B cell (primary cell): ENCODE measurements at regions not wholly inside any gene's neighbourhood (a gene's known extent, or its start where the extent isn't known, plus 50 kb on each side); places are given as distances from the start of the nearest gene placed in this dataset.

Experiments
- ATAC-seq: fragments of 200-7000 bp; cut with Tn5 transposase; one replicate; pipeline ENCODE4 v1.10.0; 2021; ENCODE audit warnings: low read depth, mild to moderate bottlenecking, moderate number of reproducible peaks, moderate library complexity
- CTCF ChIA-PET: fragments of 350-600 bp; sonication (Branson Sonifier 250); formaldehyde crosslinking; loops from one replicate; lab custom pipeline; 2021; ENCODE audit warnings: antibody characterized with exemption, inconsistent platforms; lab: Charles Lee
- POLR2A ChIA-PET: fragments of 350-600 bp; sonication (Branson Sonifier 250); formaldehyde crosslinking; loops from one replicate; lab custom pipeline; 2021; ENCODE audit warnings: antibody characterized with exemption; lab: Charles Lee
- DNase-seq: peaks from one replicate; pipeline ENCODE4 v3.0.0; 2013
- H2AFZ ChIP-seq: 2 replicates; pipeline ENCODE4 v1.6.1; 2012; ENCODE audit warnings: mild to moderate bottlenecking, low read depth, low read length; ENCODE audit not compliant: insufficient read depth, poor library complexity, severe bottlenecking
- H3K27ac ChIP-seq, 2 donors: 1 replicate in 1 of 2; 2 replicates in 1 of 2; pipeline ENCODE4 v1.5.1; 2012 to 2013; ENCODE audit warnings: low read length in 2 of 2, mild to moderate bottlenecking in 2 of 2, moderate library complexity in 1 of 2
- H3K27me3 ChIP-seq, 4 experiments: fragments of 200-600 bp in 1 of 4; sonication (generic) in 1 of 4; replicated peaks in 1 of 4; 1 replicate in 2 of 4; 2 replicates in 2 of 4; pipeline versions ENCODE4 v1.6.1 to v1.7.0; 2013 to 2016; ENCODE audit warnings: low read length in 3 of 4, mild to moderate bottlenecking in 2 of 4, mixed read lengths in 1 of 4, moderate library complexity in 1 of 4; ENCODE audit not compliant: insufficient read depth in 4 of 4, control insufficient read depth in 3 of 4; ENCODE audit errors: control extremely low read depth in 1 of 4
- H3K36me3 ChIP-seq, 2 experiments: replicated peaks in 1 of 2; 1 replicate in 1 of 2; 2 replicates in 1 of 2; pipeline versions ENCODE4 v1.6.1 to v1.7.1; 2013; ENCODE audit warnings: low read length in 1 of 2; ENCODE audit not compliant: insufficient read depth in 2 of 2, control insufficient read depth in 1 of 2; ENCODE audit errors: control extremely low read depth in 1 of 2, extremely low read depth in 1 of 2
- H3K4me1 ChIP-seq, 2 donors: fragments of 200-600 bp in 1 of 2; sonication (generic) in 1 of 2; 1 replicate in 1 of 2; 2 replicates in 1 of 2; pipeline versions ENCODE4 v1.5.1 to v1.6.1; 2013 to 2017; ENCODE audit warnings: low read length in 2 of 2; ENCODE audit not compliant: control insufficient read depth in 2 of 2, insufficient read depth in 2 of 2
- H3K4me2 ChIP-seq: replicated peaks from 2 replicates; pipeline ENCODE3; 2012; ENCODE audit warnings: mild to moderate bottlenecking, low read depth, low read length; ENCODE audit not compliant: poor library complexity, severe bottlenecking
- H3K4me3 ChIP-seq, 5 experiments: fragments of 200-600 bp in 1 of 5; sonication (generic) in 1 of 5; 1 replicate in 3 of 5; 2 replicates in 2 of 5; pipeline versions ENCODE4 v1.5.1 to v1.7.0; 2011 to 2016; ENCODE audit warnings: low read length in 4 of 5, mild to moderate bottlenecking in 4 of 5, low read depth in 2 of 5, control low read depth in 1 of 5, moderate library complexity in 1 of 5; ENCODE audit not compliant: insufficient read depth in 1 of 5; ENCODE audit errors: control extremely low read depth in 1 of 5, extremely low read depth in 1 of 5
- H3K79me2 ChIP-seq: fragments of 200-600 bp; sonication (generic); one replicate; pipeline ENCODE4 v1.6.0; 2016; ENCODE audit warnings: low read length; ENCODE audit not compliant: control insufficient read depth, insufficient read depth
- H3K9ac ChIP-seq: fragments of 200-600 bp; sonication (generic); 2 replicates; pipeline ENCODE4 v1.6.1; 2017; ENCODE audit warnings: mild to moderate bottlenecking, low read length, moderate library complexity
- H3K9me3 ChIP-seq, 3 donors: one replicate each; pipeline versions ENCODE4 v1.6.1 to v1.7.1; 2013; ENCODE audit warnings: low read length in 2 of 3; ENCODE audit not compliant: control insufficient read depth in 2 of 3, insufficient read depth in 1 of 3; ENCODE audit errors: control extremely low read depth in 1 of 3
- H4K20me1 ChIP-seq: 2 replicates; pipeline ENCODE4 v1.6.0; 2012; ENCODE audit warnings: mild to moderate bottlenecking, low read length; ENCODE audit not compliant: insufficient read depth, control insufficient read depth, poor library complexity, severe bottlenecking
- H3K27ac Mint-ChIP-seq: one replicate; pipeline ENCODE4 v1.8.0; 2021; ENCODE audit warnings: mixed read lengths
- H3K27me3 Mint-ChIP-seq: one replicate; pipeline ENCODE4 v1.8.0; 2021; ENCODE audit warnings: mixed read lengths
- H3K4me1 Mint-ChIP-seq: one replicate; pipeline ENCODE4 v1.8.0; 2021; ENCODE audit warnings: mixed read lengths
- H3K4me3 Mint-ChIP-seq: one replicate; pipeline ENCODE4 v1.8.0; 2021; ENCODE audit warnings: mixed read lengths
- H3K9me3 Mint-ChIP-seq: one replicate; pipeline ENCODE4 v1.8.0; 2022; ENCODE audit warnings: mixed read lengths; ENCODE audit not compliant: insufficient read depth
- EZH2 ChIP-seq: IDR thresholded peaks from 2 replicates; pipeline ENCODE4 v1.6.1; 2012; ENCODE audit warnings: borderline replicate concordance, low read depth, mild to moderate bottlenecking, moderate library complexity, low read length; ENCODE audit not compliant: insufficient read depth, poor library complexity, severe bottlenecking
- WGBS: methylation state at CpG from one replicate; pipeline ENCODE4 v1.1.5; 2013; ENCODE audit warnings: missing lambda C conversion rate; ENCODE audit not compliant: insufficient coverage; 5-methylcytosine and 5-hydroxymethylcytosine counted together
- intact Hi-C: fragments of 100-400 bp; cut with micrococcal nuclease; formaldehyde crosslinking; loops from one replicate; pipeline ENCODE4 v1.10.0; 2022
- TF ChIP-seq, protein P1 (sequence below): fragments of 200-600 bp; IDR thresholded peaks from one replicate; pipeline ENCODE4 v1.8.0; 2022; ENCODE audit warnings: antibody characterized with exemption, mild to moderate bottlenecking

GRCh38 chr1:191595170-191595569, 563.1 kb upstream of the RGS18 start:
- CTCF ChIA-PET = no interaction called here
- no peak for DNase-seq
- TF ChIP-seq EZH2 = no peak
- TF ChIP-seq, protein P1, sequence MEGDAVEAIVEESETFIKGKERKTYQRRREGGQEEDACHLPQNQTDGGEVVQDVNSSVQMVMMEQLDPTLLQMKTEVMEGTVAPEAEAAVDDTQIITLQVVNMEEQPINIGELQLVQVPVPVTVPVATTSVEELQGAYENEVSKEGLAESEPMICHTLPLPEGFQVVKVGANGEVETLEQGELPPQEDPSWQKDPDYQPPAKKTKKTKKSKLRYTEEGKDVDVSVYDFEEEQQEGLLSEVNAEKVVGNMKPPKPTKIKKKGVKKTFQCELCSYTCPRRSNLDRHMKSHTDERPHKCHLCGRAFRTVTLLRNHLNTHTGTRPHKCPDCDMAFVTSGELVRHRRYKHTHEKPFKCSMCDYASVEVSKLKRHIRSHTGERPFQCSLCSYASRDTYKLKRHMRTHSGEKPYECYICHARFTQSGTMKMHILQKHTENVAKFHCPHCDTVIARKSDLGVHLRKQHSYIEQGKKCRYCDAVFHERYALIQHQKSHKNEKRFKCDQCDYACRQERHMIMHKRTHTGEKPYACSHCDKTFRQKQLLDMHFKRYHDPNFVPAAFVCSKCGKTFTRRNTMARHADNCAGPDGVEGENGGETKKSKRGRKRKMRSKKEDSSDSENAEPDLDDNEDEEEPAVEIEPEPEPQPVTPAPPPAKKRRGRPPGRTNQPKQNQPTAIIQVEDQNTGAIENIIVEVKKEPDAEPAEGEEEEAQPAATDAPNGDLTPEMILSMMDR = no peak
- Histone ChIP-seq H2AFZ (no peak overlapping the region), H3K4me3 (no peak overlapping the region), H3K4me2 (no peak overlapping the region), H3K79me2 (no peaks in the 10 kb centered on the region), H3K27ac (no peak overlapping the region), H3K9me3 (peaks cover 0 to 16% (median 1%) of the 10 kb centered on the region in 3 donors), H3K27me3 (no peaks in the 10 kb centered on the region), H3K4me1 (no peaks in the 10 kb centered on the region), H3K36me3 (no peaks in the 10 kb centered on the region), H4K20me1 (no peaks in the 10 kb centered on the region), H3K9ac (no peak overlapping the region)
- POLR2A ChIA-PET = no interaction called here
- ATAC-seq = no peak
- WGBS = 87% methylated on average over 3 of the region's 3 CpGs
- H3K4me3 Mint-ChIP-seq = no peak overlapping the region
- no peak overlapping the region for H3K27ac Mint-ChIP-seq
- intact Hi-C loops = no loop called here
- no peaks in the 10 kb centered on the region for H3K4me1 Mint-ChIP-seq
- peaks cover 2% of the 10 kb centered on the region for H3K9me3 Mint-ChIP-seq
- no peaks in the 10 kb centered on the region for H3K27me3 Mint-ChIP-seq

DNA sequence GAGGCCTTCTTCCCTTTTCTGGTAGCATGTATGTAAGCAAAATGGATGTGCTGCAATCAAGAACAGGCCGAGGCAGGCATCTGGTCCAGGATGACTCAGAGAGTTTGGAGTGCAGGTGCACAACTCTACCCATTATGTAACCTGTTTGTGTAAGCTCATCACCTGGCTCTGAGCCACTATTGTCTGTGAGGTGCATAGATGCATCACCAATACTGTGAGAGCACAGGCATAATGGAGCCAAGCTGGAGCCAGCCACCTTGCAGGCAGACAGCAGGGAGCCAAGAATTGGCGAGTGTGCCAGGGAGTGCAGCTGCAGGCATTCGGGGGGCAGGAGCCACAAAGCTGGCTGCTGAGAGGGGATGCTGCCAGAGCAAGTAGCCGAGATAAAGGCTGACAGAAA, 549.9 kb upstream of the RGS18 start:
- H3K27ac ChIP-seq = no peak overlapping the region
- no peaks in the 10 kb centered on the region for H4K20me1 ChIP-seq
- POLR2A ChIA-PET = no interaction called here
- 79% methylated on average over 4 of the region's 4 CpGs for WGBS
- H3K4me2 ChIP-seq = no peak overlapping the region
- no peaks in the 10 kb centered on the region for H3K9me3 Mint-ChIP-seq
- peaks cover 0 to 7% (median 0%) of the 10 kb centered on the region in 3 donors for H3K9me3 ChIP-seq
- no peak overlapping the region for H3K4me3 Mint-ChIP-seq
- H3K36me3 ChIP-seq = no peaks in the 10 kb centered on the region
- H3K4me3 ChIP-seq = no peak overlapping the region
- no peaks in the 10 kb centered on the region for H3K79me2 ChIP-seq
- H3K4me1 Mint-ChIP-seq = no peaks in the 10 kb centered on the region
- no peak overlapping the region for H2AFZ ChIP-seq
- ATAC-seq (no peak), DNase-seq (no peak)
- H3K27me3 ChIP-seq = no peaks in the 10 kb centered on the region
- no peaks in the 10 kb centered on the region for H3K27me3 Mint-ChIP-seq
- no peak overlapping the region for H3K27ac Mint-ChIP-seq
- intact Hi-C loops = no loop called here
- no peak for TF ChIP-seq EZH2
- TF ChIP-seq, protein P1 = no peak
- no peak overlapping the region for H3K9ac ChIP-seq
- no peaks in the 10 kb centered on the region for H3K4me1 ChIP-seq
- CTCF ChIA-PET = no interaction called here
